Ascending aorta (tissue), 2 donors: ENCODE measurements at regions not wholly inside any gene's neighbourhood (a gene's known extent, or its start where the extent isn't known, plus 50 kb on each side); places are given as distances from the start of the nearest gene placed in this dataset.

Source experiments
- DNase-seq, 2 donors: peaks; one replicate each; pipeline ENCODE4 v3.0.0-alpha.2; 2019; ENCODE audit warnings: low spot score in 2 of 2
- H3K27ac ChIP-seq, 2 donors: fragments of 200-600 bp; sonication (generic); one replicate each; pipeline ENCODE4 v1.5.1; 2016 to 2017; ENCODE audit warnings: mild to moderate bottlenecking in 1 of 2
- H3K27me3 ChIP-seq: fragments of 200-600 bp; sonication (generic); one replicate; pipeline ENCODE4 v1.5.1; 2017
- H3K36me3 ChIP-seq, 2 donors: fragments of 200-600 bp; sonication (generic); one replicate each; pipeline ENCODE4 v1.5.1; 2016
- H3K4me1 ChIP-seq, 2 donors: fragments of 200-600 bp; sonication (generic); one replicate each; pipeline ENCODE4 v1.5.1; 2016 to 2017; ENCODE audit warnings: mild to moderate bottlenecking in 1 of 2
- H3K4me3 ChIP-seq, 2 donors: fragments of 200-600 bp; sonication (generic); one replicate each; pipeline ENCODE4 v1.5.1; 2016 to 2017; ENCODE audit warnings: mild to moderate bottlenecking in 1 of 2
- H3K9me3 ChIP-seq, 2 donors: fragments of 200-600 bp; sonication (generic); one replicate each; pipeline ENCODE4 v1.5.1; 2016
- CTCF ChIP-seq, 3 experiments: fragments of 200-600 bp in 2 of 3; fragments of 450-650 bp in 1 of 3; sonication (generic) in 2 of 3; IDR thresholded peaks; one replicate each; pipeline ENCODE4 v1.5.1; 2016 to 2019; ENCODE audit warnings: antibody characterized with exemption in 3 of 3, mild to moderate bottlenecking in 1 of 3, moderate library complexity in 1 of 3
- intact Hi-C: fragments of 100-400 bp; cut with DNase I; formaldehyde crosslinking; loops from one replicate; pipeline ENCODE4 v1.15.1; 2023

GRCh38 chr4:31236639-31237173, 516.5 kb downstream of the PCDH7 start:
- intact Hi-C loops, result no loop called here
- Histone ChIP-seq H3K36me3 (no peaks in the 10 kb centered on the region), H3K4me1 (no peaks in the 10 kb centered on the region), H3K9me3 (peaks cover 7 to 15% of the 10 kb centered on the region in 2 donors), H3K27ac (no peak overlapping the region), H3K27me3 (no peaks in the 10 kb centered on the region), H3K4me3 (no peak overlapping the region)
- DNase-seq, result no peak
- TF ChIP-seq CTCF (IDR thresholded peaks at IDR 0.05), result no peak

GRCh38 chr4:31237233-31237632, 517.1 kb downstream of the PCDH7 start:
- no peaks in the 10 kb centered on the region for H3K36me3 ChIP-seq
- H3K27ac ChIP-seq, result no peak overlapping the region
- intact Hi-C loops, result no loop called here
- H3K27me3 ChIP-seq, result no peaks in the 10 kb centered on the region
- H3K4me3 ChIP-seq, result no peak overlapping the region
- no peaks in the 10 kb centered on the region for H3K4me1 ChIP-seq
- H3K9me3 ChIP-seq, result peaks cover 7 to 15% of the 10 kb centered on the region in 2 donors
- TF ChIP-seq CTCF (IDR thresholded peaks at IDR 0.05), result no peak
- no peak for DNase-seq

GRCh38 chr4:31239886-31240285, 519.7 kb downstream of the PCDH7 start:
- Histone ChIP-seq H3K27me3 (no peaks in the 10 kb centered on the region), H3K27ac (no peak overlapping the region), H3K4me1 (no peaks in the 10 kb centered on the region), H3K36me3 (no peaks in the 10 kb centered on the region), H3K9me3 (peaks cover 7 to 15% of the 10 kb centered on the region in 2 donors), H3K4me3 (no peak overlapping the region)
- intact Hi-C loops, result no loop called here
- DNase-seq, result no peak
- TF ChIP-seq CTCF (IDR thresholded peaks at IDR 0.05), result no peak

GRCh38 chr4:31241504-31242106, 521.4 kb downstream of the PCDH7 start:
- Histone ChIP-seq H3K27ac (no peak overlapping the region), H3K36me3 (no peaks in the 10 kb centered on the region), H3K4me1 (no peaks in the 10 kb centered on the region), H3K4me3 (no peak overlapping the region), H3K27me3 (no peaks in the 10 kb centered on the region), H3K9me3 (peaks cover 7 to 15% of the 10 kb centered on the region in 2 donors)
- intact Hi-C loops, result no loop called here
- no peak for TF ChIP-seq CTCF (IDR thresholded peaks at IDR 0.05)
- no peak for DNase-seq

- H3K27me3 ChIP-seq, result no peaks in the 10 kb centered on the region
- no peaks in the 10 kb centered on the region for H3K9me3 ChIP-seq
- no peak for TF ChIP-seq CTCF (IDR thresholded peaks at IDR 0.05)
- H3K4me1 ChIP-seq, result no peaks in the 10 kb centered on the region
- H3K27ac ChIP-seq, result no peak overlapping the region
- H3K36me3 ChIP-seq, result no peaks in the 10 kb centered on the region
- intact Hi-C loops, result no loop called here
- no peak for DNase-seq
- no peak overlapping the region for H3K4me3 ChIP-seq
Measured at GRCh38 chr4:31246856-31247255, 526.7 kb downstream of the PCDH7 start.

GRCh38 chr4:31259119-31259518, 539.0 kb downstream of the PCDH7 start:
- H3K9me3 ChIP-seq, result no peaks in the 10 kb centered on the region
- no peak overlapping the region for H3K27ac ChIP-seq
- intact Hi-C loops, result no loop called here
- no peaks in the 10 kb centered on the region for H3K27me3 ChIP-seq
- H3K4me1 ChIP-seq, result no peaks in the 10 kb centered on the region
- TF ChIP-seq CTCF (IDR thresholded peaks at IDR 0.05), result no peak
- no peaks in the 10 kb centered on the region for H3K36me3 ChIP-seq
- H3K4me3 ChIP-seq, result no peak overlapping the region
- DNase-seq, result no peak
